ENCODE measurements at regions not wholly inside any gene's neighbourhood (a gene's known extent, or its start where the extent isn't known, plus 50 kb on each side); places are given as distances from the start of the nearest gene placed in this dataset.

- TF ChIP-seq, protein P1, sequence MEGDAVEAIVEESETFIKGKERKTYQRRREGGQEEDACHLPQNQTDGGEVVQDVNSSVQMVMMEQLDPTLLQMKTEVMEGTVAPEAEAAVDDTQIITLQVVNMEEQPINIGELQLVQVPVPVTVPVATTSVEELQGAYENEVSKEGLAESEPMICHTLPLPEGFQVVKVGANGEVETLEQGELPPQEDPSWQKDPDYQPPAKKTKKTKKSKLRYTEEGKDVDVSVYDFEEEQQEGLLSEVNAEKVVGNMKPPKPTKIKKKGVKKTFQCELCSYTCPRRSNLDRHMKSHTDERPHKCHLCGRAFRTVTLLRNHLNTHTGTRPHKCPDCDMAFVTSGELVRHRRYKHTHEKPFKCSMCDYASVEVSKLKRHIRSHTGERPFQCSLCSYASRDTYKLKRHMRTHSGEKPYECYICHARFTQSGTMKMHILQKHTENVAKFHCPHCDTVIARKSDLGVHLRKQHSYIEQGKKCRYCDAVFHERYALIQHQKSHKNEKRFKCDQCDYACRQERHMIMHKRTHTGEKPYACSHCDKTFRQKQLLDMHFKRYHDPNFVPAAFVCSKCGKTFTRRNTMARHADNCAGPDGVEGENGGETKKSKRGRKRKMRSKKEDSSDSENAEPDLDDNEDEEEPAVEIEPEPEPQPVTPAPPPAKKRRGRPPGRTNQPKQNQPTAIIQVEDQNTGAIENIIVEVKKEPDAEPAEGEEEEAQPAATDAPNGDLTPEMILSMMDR (IDR thresholded peaks at IDR 0.05; ENCODE audit: low read depth, low read length) = no peak
- DNase-seq (ENCODE audit: extremely low read depth, low read depth) = no peak
These were observed 879.7 kb upstream of the EEF2KMT start for GRCh38 chr16:5977329-5977728.

- TF ChIP-seq, protein P1 (IDR thresholded peaks at IDR 0.05; ENCODE audit: low read depth, low read length) = no peak
- no peak for DNase-seq (ENCODE audit: extremely low read depth, low read depth)
These were observed 875.2 kb upstream of the EEF2KMT start for GRCh38 chr16:5972747-5973146.

GRCh38 chr16:5971924-5972323, 874.3 kb upstream of the EEF2KMT start:
- TF ChIP-seq, protein P1 (IDR thresholded peaks at IDR 0.05; ENCODE audit: low read depth, low read length) = no peak
- DNase-seq (ENCODE audit: extremely low read depth, low read depth) = no peak

GRCh38 chr16:5971106-5971505, 873.5 kb upstream of the EEF2KMT start:
- DNase-seq (ENCODE audit: extremely low read depth, low read depth) = no peak

DNA sequence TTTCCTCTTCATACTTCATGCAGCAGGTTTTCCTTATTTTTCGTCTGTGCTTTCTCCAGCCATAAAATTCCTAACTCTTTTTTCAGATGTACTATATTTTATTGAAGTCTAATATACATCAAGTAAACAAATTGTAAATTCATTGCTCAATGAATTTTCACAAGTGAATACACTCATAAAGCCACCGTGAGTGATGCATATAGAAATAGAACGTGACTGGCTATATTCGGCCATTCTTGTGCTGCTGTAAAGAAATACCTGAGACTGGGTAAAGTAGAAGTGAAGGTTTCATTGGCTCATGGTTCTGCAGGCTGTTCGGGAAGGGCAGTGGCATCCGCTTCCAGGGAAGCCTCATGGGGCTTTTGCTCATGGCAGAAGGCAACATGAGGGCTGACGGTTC, 868.4 kb upstream of the EEF2KMT start:
- TF ChIP-seq, protein P1 (IDR thresholded peaks at IDR 0.05; ENCODE audit: low read depth, low read length) = no peak
- no peak for DNase-seq (ENCODE audit: extremely low read depth, low read depth)

More at GRCh38 chr16:5971106-5971505, 873.5 kb upstream of the EEF2KMT start:
- TF ChIP-seq, protein P1 (IDR thresholded peaks at IDR 0.05; ENCODE audit: low read depth, low read length) = no peak

- TF ChIP-seq, protein P1 (IDR thresholded peaks at IDR 0.05; ENCODE audit: low read depth, low read length) = no peak
- no peak for DNase-seq (ENCODE audit: extremely low read depth, low read depth)
These were observed 867.7 kb upstream of the EEF2KMT start for GRCh38 chr16:5965321-5965720.

GRCh38 chr16:5951486-5951885, 853.9 kb upstream of the EEF2KMT start:
- TF ChIP-seq, protein P1 (IDR thresholded peaks at IDR 0.05; ENCODE audit: low read depth, low read length) = no peak
- no peak for DNase-seq (ENCODE audit: extremely low read depth, low read depth)
